GM12878 (cell line): ENCODE measurements at regions not wholly inside any gene's neighbourhood (a gene's known extent, or its start where the extent isn't known, plus 50 kb on each side); places are given as distances from the start of the nearest gene placed in this dataset.

Experiments
- ATAC-seq: fragments of 200-7000 bp; cut with Tn5 transposase; 3 replicates; pipeline ENCODE4 v1.9.1; 2020; ENCODE audit warnings: mild to moderate bottlenecking, moderate library complexity
- BruUV-seq: library from RNA; stranded (reverse); fragments of 400-500 nt; replicated peaks from 2 replicates; lab custom pipeline; 2021; lab: Mats Ljungman, UMichigan
- CTCF ChIA-PET: fragments of 300-600 bp; sonication (Branson Sonifier 250); formaldehyde crosslinking; extraction: SDS; loops from one replicate; lab custom pipeline; 2021; ENCODE audit warnings: inconsistent platforms; lab: Yijun Ruan, JAX
- POLR2A ChIA-PET: fragments of 350-600 bp; formaldehyde crosslinking; extraction: SDS; loops from one replicate; lab custom pipeline; 2021; ENCODE audit warnings: inconsistent platforms; lab: Charles Lee
- RAD21 ChIA-PET: fragments of 300-600 bp; sonication (Branson Sonifier 250); formaldehyde crosslinking; loops from one replicate; lab custom pipeline; 2023; ENCODE audit warnings: antibody characterized with exemption; ENCODE audit not compliant: unreplicated experiment; lab: Charles Lee
- SMC1A ChIA-PET: fragments of 300-600 bp; sonication (Branson Sonifier 250); formaldehyde crosslinking; loops from one replicate; lab custom pipeline; 2023; ENCODE audit not compliant: unreplicated experiment, uncharacterized antibody; lab: Charles Lee
- DNase-seq: peaks from one replicate; pipeline ENCODE4 v3.0.0-alpha.2; 2011; ENCODE audit warnings: low read depth, low spot score
- FAIRE-seq: peaks from 3 replicates; lab custom pipeline; 2011; peaks lifted over from hg19 to GRCh38; lab: Jason Lieb, UNC
- H2AFZ ChIP-seq: 2 replicates; pipeline ENCODE4 v1.6.0; 2011; ENCODE audit warnings: low read depth, low read length, control low read depth; ENCODE audit not compliant: control insufficient read depth
- H3K27ac ChIP-seq: 2 replicates; pipeline ENCODE4 v1.5.1; 2011; ENCODE audit warnings: control low read depth; ENCODE audit not compliant: control insufficient read depth, insufficient read depth
- H3K27me3 ChIP-seq, 2 experiments: replicated peaks in 1 of 2; 2 replicates each; pipeline versions ENCODE4 v1.6.0 to v1.6.1; 2011; ENCODE audit warnings: low read length in 1 of 2; ENCODE audit not compliant: control insufficient read depth in 2 of 2, insufficient read depth in 2 of 2
- H3K36me3 ChIP-seq, 2 experiments: 2 replicates each; pipeline ENCODE4 v1.5.1; 2011; ENCODE audit warnings: low read length in 1 of 2; ENCODE audit not compliant: control insufficient read depth in 2 of 2, insufficient read depth in 2 of 2
- H3K4me1 ChIP-seq: 2 replicates; pipeline ENCODE4 v1.6.1; 2011; ENCODE audit warnings: mild to moderate bottlenecking, low read length, moderate library complexity, mixed read lengths; ENCODE audit not compliant: control insufficient read depth, insufficient read depth
- H3K4me2 ChIP-seq: 2 replicates; pipeline ENCODE4 v1.6.0; 2011; ENCODE audit warnings: control low read depth; ENCODE audit not compliant: control insufficient read depth, insufficient read depth
- H3K4me3 ChIP-seq: fragments of 200-600 bp; sonication (generic); 2 replicates; pipeline ENCODE4 v1.5.1; 2016
- H3K79me2 ChIP-seq: 2 replicates; pipeline ENCODE4 v1.6.0; 2011; ENCODE audit warnings: low read length; ENCODE audit not compliant: control insufficient read depth, insufficient read depth
- H3K9ac ChIP-seq: 2 replicates; pipeline ENCODE4 v1.8.0; 2011; ENCODE audit warnings: low read length, control low read depth, mixed read lengths; ENCODE audit not compliant: control insufficient read depth, insufficient read depth
- H3K9me3 ChIP-seq: replicated peaks from 3 replicates; pipeline ENCODE4 v1.5.1; 2011; ENCODE audit warnings: mild to moderate bottlenecking, low read length; ENCODE audit not compliant: control insufficient read depth, insufficient read depth
- H4K20me1 ChIP-seq: 2 replicates; pipeline ENCODE4 v1.6.0; 2011; ENCODE audit not compliant: control insufficient read depth, insufficient read depth
- CHD2 ChIP-seq: IDR thresholded peaks from 2 replicates; pipeline ENCODE4 v1.6.1; 2011; ENCODE audit warnings: low read depth, low read length, improper control_type of control experiment, borderline replicate concordance
- CREM ChIP-seq: IDR thresholded peaks from 2 replicates; pipeline ENCODE4 v1.6.1; 2014; ENCODE audit warnings: antibody characterized with exemption, low read depth
- HDAC2 ChIP-seq: fragments of 200-600 bp; sonication (generic); IDR thresholded peaks from 2 replicates; pipeline ENCODE4 v1.6.1; 2017
- HDGF ChIP-seq: fragments of 450-650 bp; IDR thresholded peaks from 2 replicates; pipeline ENCODE4 v1.6.1; 2016; ENCODE audit warnings: antibody characterized with exemption
- IRF5 ChIP-seq: fragments of 450-650 bp; IDR thresholded peaks from 2 replicates; pipeline ENCODE4 v1.6.1; 2017; ENCODE audit warnings: borderline replicate concordance
- NFYB ChIP-seq: IDR thresholded peaks from 2 replicates; pipeline ENCODE4 v1.6.1; 2011; ENCODE audit warnings: low read depth, mild to moderate bottlenecking, low read length, improper control_type of control experiment, moderate library complexity; ENCODE audit not compliant: insufficient read depth
- SIX5 ChIP-seq: IDR thresholded peaks from 2 replicates; pipeline ENCODE4 v1.6.1; 2011; ENCODE audit warnings: mild to moderate bottlenecking, low read depth, low read length, moderate library complexity; ENCODE audit not compliant: severe bottlenecking
- SKIL ChIP-seq: fragments of 450-650 bp; IDR thresholded peaks from 2 replicates; pipeline ENCODE4 v1.6.1; 2017; ENCODE audit warnings: mild to moderate bottlenecking, low read depth, inconsistent platforms; ENCODE audit not compliant: poor library complexity, severe bottlenecking
- SMAD5 ChIP-seq: IDR thresholded peaks from 2 replicates; pipeline ENCODE4 v1.6.1; 2016; ENCODE audit warnings: antibody characterized with exemption, low read depth
- ZBED1 ChIP-seq: IDR thresholded peaks from 2 replicates; pipeline ENCODE4 v1.6.1; 2016; ENCODE audit warnings: borderline replicate concordance
- ZNF592 ChIP-seq: fragments of 450-650 bp; IDR thresholded peaks from 2 replicates; pipeline ENCODE4 v1.6.1; 2017; ENCODE audit warnings: mild to moderate bottlenecking, moderate library complexity
- ZNF622 ChIP-seq: fragments of 450-650 bp; IDR thresholded peaks from 2 replicates; pipeline ENCODE4 v1.6.1; 2017; ENCODE audit warnings: mild to moderate bottlenecking, inconsistent platforms
- WGBS: methylation state at CpG from one replicate; pipeline ENCODE4 v1.1.6; 2016; ENCODE audit warnings: low lambda C conversion rate; ENCODE audit not compliant: insufficient replicate concordance, insufficient coverage; ENCODE audit errors: missing lambda C conversion rate; 5-methylcytosine and 5-hydroxymethylcytosine counted together
- in situ Hi-C: fragments of 300-500 bp; cut with MboI; formaldehyde crosslinking; loops from 9 replicates; pipeline ENCODE4 v1.14.3; 2018; ENCODE audit warnings: mixed read lengths
- intact Hi-C: fragments of 100-400 bp; cut with micrococcal nuclease; formaldehyde crosslinking; loops from one replicate; pipeline ENCODE4 v1.14.2; 2022; ENCODE audit not compliant: unreplicated experiment
- TF ChIP-seq, protein P1 (sequence below): IDR thresholded peaks from 2 replicates; pipeline ENCODE4 v1.6.1; 2011; ENCODE audit warnings: low read depth, low read length, improper control_type of control experiment, borderline replicate concordance
- TF ChIP-seq, protein P2 (sequence below): fragments of 450-650 bp; IDR thresholded peaks from 2 replicates; pipeline ENCODE4 v1.6.1; 2014; ENCODE audit warnings: mild to moderate bottlenecking
- TF ChIP-seq, protein P3 (sequence below): IDR thresholded peaks from 2 replicates; pipeline ENCODE4 v1.6.1; 2011; ENCODE audit warnings: borderline replicate concordance, low read depth, mild to moderate bottlenecking, moderate library complexity, mixed read lengths, low read length; ENCODE audit not compliant: insufficient read depth; ENCODE audit errors: extremely low read length

DNA sequence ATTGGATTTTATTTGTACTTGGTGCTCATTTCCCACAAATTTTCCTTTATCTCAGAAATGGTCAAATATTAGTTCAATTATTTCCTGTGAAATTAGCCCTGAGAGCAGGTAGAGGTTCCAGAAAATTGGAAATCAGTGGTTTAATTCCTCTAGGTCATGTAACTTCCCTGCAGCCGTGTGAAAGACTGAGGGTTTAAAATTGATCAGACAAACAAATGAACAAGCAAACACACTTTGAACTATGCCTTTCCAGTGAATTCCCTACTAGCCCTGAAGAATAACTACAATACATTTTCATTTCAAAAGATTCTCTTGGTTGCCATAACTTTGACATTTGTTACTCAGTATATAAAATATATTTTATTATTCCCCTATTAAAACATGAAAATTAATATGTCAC, 1116.7 kb downstream of the REEP3 start:
- POLR2A ChIA-PET, result no interaction called here
- no peaks in the 10 kb centered on the region for H3K9me3 ChIP-seq
- RAD21 ChIA-PET, result no interaction called here
- intact Hi-C loops, result no loop called here
- H3K4me1 ChIP-seq, result no peaks in the 10 kb centered on the region
- no peaks in the 10 kb centered on the region for H3K27me3 ChIP-seq
- no peaks in the 10 kb centered on the region for H3K79me2 ChIP-seq
- no peaks in the 10 kb centered on the region for H3K36me3 ChIP-seq
- no peak overlapping the region for H3K9ac ChIP-seq
- H3K4me3 ChIP-seq, result no peak overlapping the region
- no peak for DNase-seq
- SMC1A ChIA-PET, result no interaction called here
- FAIRE-seq, result no peak
- H2AFZ ChIP-seq, result no peak overlapping the region
- no peak for ATAC-seq
- in situ Hi-C loops, result no loop called here
- no peaks in the 10 kb centered on the region for H4K20me1 ChIP-seq
- H3K27ac ChIP-seq, result no peak overlapping the region
- BruUV-seq, result no TSS peak
- WGBS, result 4% methylated on average over 1 of the region's 1 CpG
- no peak overlapping the region for H3K4me2 ChIP-seq
- CTCF ChIA-PET, result no interaction called here
- no peak for TF ChIP-seq CHD2
- TF ChIP-seq SIX5, result no peak
- TF ChIP-seq IRF5, result no peak
- TF ChIP-seq, protein P1, sequence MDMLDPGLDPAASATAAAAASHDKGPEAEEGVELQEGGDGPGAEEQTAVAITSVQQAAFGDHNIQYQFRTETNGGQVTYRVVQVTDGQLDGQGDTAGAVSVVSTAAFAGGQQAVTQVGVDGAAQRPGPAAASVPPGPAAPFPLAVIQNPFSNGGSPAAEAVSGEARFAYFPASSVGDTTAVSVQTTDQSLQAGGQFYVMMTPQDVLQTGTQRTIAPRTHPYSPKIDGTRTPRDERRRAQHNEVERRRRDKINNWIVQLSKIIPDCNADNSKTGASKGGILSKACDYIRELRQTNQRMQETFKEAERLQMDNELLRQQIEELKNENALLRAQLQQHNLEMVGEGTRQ, result no peak
- TF ChIP-seq, protein P2, sequence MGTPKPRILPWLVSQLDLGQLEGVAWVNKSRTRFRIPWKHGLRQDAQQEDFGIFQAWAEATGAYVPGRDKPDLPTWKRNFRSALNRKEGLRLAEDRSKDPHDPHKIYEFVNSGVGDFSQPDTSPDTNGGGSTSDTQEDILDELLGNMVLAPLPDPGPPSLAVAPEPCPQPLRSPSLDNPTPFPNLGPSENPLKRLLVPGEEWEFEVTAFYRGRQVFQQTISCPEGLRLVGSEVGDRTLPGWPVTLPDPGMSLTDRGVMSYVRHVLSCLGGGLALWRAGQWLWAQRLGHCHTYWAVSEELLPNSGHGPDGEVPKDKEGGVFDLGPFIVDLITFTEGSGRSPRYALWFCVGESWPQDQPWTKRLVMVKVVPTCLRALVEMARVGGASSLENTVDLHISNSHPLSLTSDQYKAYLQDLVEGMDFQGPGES, result no peak
- no peak for TF ChIP-seq ZNF622
- TF ChIP-seq SMAD5, result no peak
- TF ChIP-seq NFYB, result no peak
- no peak for TF ChIP-seq HDAC2
- no peak for TF ChIP-seq ZBED1
- no peak for TF ChIP-seq HDGF
- TF ChIP-seq ZNF592, result no peak
- no peak for TF ChIP-seq CREM
- TF ChIP-seq SKIL, result no peak
- TF ChIP-seq, protein P3, sequence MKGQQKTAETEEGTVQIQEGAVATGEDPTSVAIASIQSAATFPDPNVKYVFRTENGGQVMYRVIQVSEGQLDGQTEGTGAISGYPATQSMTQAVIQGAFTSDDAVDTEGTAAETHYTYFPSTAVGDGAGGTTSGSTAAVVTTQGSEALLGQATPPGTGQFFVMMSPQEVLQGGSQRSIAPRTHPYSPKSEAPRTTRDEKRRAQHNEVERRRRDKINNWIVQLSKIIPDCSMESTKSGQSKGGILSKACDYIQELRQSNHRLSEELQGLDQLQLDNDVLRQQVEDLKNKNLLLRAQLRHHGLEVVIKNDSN, result no peak
